Lower lobe of right lung (tissue), 2 donors: ENCODE measurements at regions not wholly inside any gene's neighbourhood (a gene's known extent, or its start where the extent isn't known, plus 50 kb on each side); places are given as distances from the start of the nearest gene placed in this dataset.

Experiments used
- ATAC-seq, 2 donors: fragments of 200-7000 bp; cut with Tn5 transposase; one replicate each; pipeline ENCODE4 v1.9.1; 2020 to 2022; ENCODE audit warnings: mild to moderate bottlenecking in 2 of 2, moderate library complexity in 2 of 2
- DNase-seq: peaks from one replicate; pipeline ENCODE4 v3.0.0-alpha.2; 2020
- H3K27ac ChIP-seq: fragments of 200-600 bp; one replicate; pipeline ENCODE4 v1.8.0; 2022
- H3K27me3 ChIP-seq: fragments of 200-600 bp; one replicate; pipeline ENCODE4 v1.8.0; 2022; ENCODE audit warnings: low read depth
- H3K36me3 ChIP-seq: fragments of 200-600 bp; one replicate; pipeline ENCODE4 v1.8.0; 2022; ENCODE audit warnings: mild to moderate bottlenecking
- H3K4me1 ChIP-seq: fragments of 200-600 bp; one replicate; pipeline ENCODE4 v1.8.0; 2022
- H3K4me3 ChIP-seq: fragments of 200-600 bp; one replicate; pipeline ENCODE4 v1.8.0; 2022; ENCODE audit warnings: mild to moderate bottlenecking
- H3K9me3 ChIP-seq: fragments of 200-600 bp; one replicate; pipeline ENCODE4 v1.8.0; 2022
- CTCF ChIP-seq: fragments of 200-600 bp; IDR thresholded peaks from one replicate; pipeline ENCODE4 v1.8.0; 2022; ENCODE audit warnings: antibody characterized with exemption, mild to moderate bottlenecking
- intact Hi-C: fragments of 100-400 bp; cut with DNase I; formaldehyde crosslinking; loops from one replicate; pipeline ENCODE4 v1.11.0; 2022
- donor health status: DM: no; HTN: yes; CAD: no; lungs with severe emphysema.

DNA sequence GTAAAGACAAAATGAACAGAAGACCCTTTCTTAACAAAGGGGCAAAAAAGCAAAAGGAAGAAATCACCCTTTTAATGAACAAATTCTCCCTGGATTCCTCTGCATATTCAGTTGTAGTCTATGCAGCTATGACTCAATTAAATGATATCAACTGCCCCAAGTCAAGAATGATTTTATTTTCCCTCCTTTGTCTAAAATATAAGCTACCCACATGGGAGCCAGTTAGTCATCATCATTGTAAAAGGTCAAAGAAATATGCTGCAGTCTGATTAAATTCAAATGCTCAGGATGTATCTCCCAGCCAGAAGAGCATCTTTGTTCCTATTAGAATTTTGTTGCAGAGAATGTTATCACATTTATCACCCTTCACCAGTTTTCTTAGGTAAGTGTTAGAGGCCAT, 84.0 kb downstream of the SST start:
- ATAC-seq (no peak), DNase-seq (no peak)
- H3K27me3 ChIP-seq, result peaks cover 4% of the 10 kb centered on the region
- intact Hi-C loops, result no loop called here
- H3K36me3 ChIP-seq, result no peaks in the 10 kb centered on the region
- H3K9me3 ChIP-seq, result no peaks in the 10 kb centered on the region
- no peak for TF ChIP-seq CTCF
- H3K4me3 ChIP-seq, result no peak overlapping the region
- no peak overlapping the region for H3K27ac ChIP-seq
- H3K4me1 ChIP-seq, result no peaks in the 10 kb centered on the region

DNA sequence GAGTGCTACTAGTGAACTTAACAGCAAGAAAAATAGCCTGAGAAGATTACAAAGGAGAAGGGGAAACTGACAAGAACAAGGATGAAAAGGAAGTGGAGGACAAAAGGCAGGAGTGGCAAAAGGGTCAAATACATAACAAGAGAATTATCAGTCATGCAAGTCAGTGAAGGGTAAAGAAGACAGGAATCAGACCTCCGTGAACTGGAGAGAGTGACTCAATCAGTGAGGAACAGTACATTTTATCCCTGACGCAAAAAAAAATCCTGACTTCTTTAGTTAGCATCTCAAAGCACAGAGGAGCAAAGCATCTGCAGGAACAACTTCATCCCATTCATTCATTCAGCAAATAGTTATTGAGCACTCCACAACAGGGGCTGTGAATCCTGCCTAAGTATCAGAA, 97.8 kb downstream of the SST start:
- intact Hi-C loops, result no loop called here
- H3K4me1 ChIP-seq, result peaks cover 10% of the 10 kb centered on the region

DNA sequence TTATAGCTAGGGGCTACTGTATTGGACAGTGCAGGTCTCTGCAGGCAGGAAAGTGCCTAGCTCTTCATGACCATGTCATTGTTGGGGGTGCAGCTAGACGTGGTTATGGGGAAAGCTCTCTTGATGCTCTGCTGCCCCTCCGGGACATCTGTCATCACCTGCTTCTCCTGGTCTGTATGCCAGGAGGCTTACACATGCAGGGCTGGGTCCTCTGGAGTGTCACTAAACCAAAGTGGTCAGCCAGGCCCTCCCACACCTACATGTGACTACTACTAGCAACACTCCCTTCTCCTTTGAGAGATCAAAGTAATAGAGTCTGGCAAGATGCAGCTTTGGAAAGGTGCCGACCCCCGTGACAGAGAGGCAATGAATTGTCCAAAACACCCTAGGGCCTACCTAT, 98.5 kb downstream of the SST start:
- DNase-seq, result no peak
- intact Hi-C loops, result no loop called here
- no peak for ATAC-seq
- H3K9me3 ChIP-seq, result no peaks in the 10 kb centered on the region
- H3K27ac ChIP-seq, result no peak overlapping the region
- TF ChIP-seq CTCF, result no peak
- no peaks in the 10 kb centered on the region for H3K27me3 ChIP-seq
- peaks cover 17% of the 10 kb centered on the region for H3K4me1 ChIP-seq
- no peak overlapping the region for H3K4me3 ChIP-seq
- no peaks in the 10 kb centered on the region for H3K36me3 ChIP-seq

More for the DNA sequence above, 97.8 kb downstream of the SST start:
- Histone ChIP-seq H3K27ac (no peak overlapping the region), H3K9me3 (no peaks in the 10 kb centered on the region), H3K36me3 (no peaks in the 10 kb centered on the region), H3K27me3 (no peaks in the 10 kb centered on the region), H3K4me3 (no peak overlapping the region)
- ATAC-seq (no peak), DNase-seq (no peak)
- no peak for TF ChIP-seq CTCF

- H3K4me1 ChIP-seq, result peaks cover 18% of the 10 kb centered on the region
- H3K4me3 ChIP-seq, result no peak overlapping the region
- H3K9me3 ChIP-seq, result no peaks in the 10 kb centered on the region
- TF ChIP-seq CTCF, result no peak
- no peak overlapping the region for H3K27ac ChIP-seq
- intact Hi-C loops, result no loop called here
- no peaks in the 10 kb centered on the region for H3K36me3 ChIP-seq
- DNase-seq (no peak), ATAC-seq (no peak)
- H3K27me3 ChIP-seq, result no peaks in the 10 kb centered on the region
Observed at GRCh38 chr3:187570776-187571175, 99.4 kb downstream of the SST start.

DNA sequence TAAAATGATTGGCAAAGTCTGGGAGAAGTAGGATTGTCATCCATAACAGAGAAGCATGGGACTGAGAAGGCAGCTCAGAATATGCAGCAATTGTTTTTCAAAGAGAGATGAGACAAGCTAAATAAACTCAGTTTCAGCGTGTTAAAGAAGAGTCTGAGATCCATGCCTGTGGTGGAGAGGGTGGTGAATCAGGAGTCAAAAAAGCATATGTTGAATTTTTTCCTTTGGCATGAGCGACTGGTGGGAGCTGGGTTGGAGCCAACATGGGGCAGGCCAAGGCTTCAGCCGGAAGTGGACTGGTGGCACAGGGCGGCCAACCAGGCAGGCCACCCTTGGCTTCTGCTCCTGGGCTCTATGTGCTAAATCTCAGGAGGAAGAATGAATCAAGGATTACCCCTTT, 102.0 kb downstream of the SST start:
- H3K4me3 ChIP-seq, result no peak overlapping the region
- TF ChIP-seq CTCF, result no peak
- H3K9me3 ChIP-seq, result no peaks in the 10 kb centered on the region
- no peaks in the 10 kb centered on the region for H3K36me3 ChIP-seq
- ATAC-seq (no peak), DNase-seq (no peak)
- intact Hi-C loops, result no loop called here
- no peaks in the 10 kb centered on the region for H3K27me3 ChIP-seq
- H3K27ac ChIP-seq, result no peak overlapping the region
- H3K4me1 ChIP-seq, result peaks cover 18% of the 10 kb centered on the region

DNA sequence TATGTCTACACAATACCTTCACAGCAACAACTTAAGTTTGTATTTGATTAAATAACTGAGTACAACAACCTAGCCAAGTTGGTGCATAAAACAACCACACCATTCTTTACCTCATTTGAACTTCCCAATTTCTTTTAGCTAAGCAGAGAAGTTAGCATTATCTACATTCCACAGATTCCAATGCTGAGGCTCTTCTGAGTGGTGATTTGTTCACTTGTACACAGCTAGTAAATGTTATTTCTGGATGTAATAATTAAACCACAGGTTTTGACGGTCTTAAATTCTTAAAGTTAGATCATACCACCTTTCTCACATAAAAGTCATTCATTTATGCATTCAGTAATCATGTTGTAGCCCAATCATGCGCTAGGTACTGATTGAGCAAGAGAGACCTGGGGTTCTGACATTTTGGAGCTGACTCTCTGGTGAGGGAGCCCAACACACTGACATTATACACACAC, 102.5 kb downstream of the SST start:
- Histone ChIP-seq H3K27ac (no peak overlapping the region), H3K9me3 (no peaks in the 10 kb centered on the region), H3K4me1 (peaks cover 18% of the 10 kb centered on the region), H3K27me3 (no peaks in the 10 kb centered on the region), H3K36me3 (no peaks in the 10 kb centered on the region), H3K4me3 (no peak overlapping the region)
- TF ChIP-seq CTCF, result no peak
- DNase-seq, result no peak
- intact Hi-C loops, result no loop called here
- peak in 1 of 2 donors; percentile 64 for ATAC-seq
